ENCODE measurements at regions not wholly inside any gene's neighbourhood (a gene's known extent, or its start where the extent isn't known, plus 50 kb on each side); places are given as distances from the start of the nearest gene placed in this dataset.

DNA sequence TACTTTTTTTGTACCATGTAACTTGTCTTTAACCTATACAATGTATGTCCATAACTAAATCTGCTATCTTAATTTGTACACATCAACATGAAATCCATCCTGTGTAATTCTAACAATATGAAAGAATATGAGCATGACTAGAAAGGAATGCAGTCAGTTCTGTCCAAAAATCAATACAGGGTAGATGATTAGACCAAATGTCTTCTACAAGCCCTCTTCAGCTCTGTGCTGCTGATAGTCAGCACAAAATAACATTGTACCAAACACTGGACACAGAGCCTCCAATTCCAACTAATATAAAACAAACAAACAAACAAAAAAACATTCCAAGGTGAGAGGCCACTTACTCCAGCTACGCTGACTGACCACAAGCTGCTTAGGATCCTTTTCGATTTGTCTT is 301.4 kb upstream of the IRAK1BP1 start:
- Histone ChIP-seq H3K27me3 (ENCODE audit: control insufficient read depth in 1 of 2, insufficient read depth in 2 of 2, low read length in 2 of 2) (no peaks in the 10 kb centered on the region; a peak in 1 of 5 replicates), H3K36me3 (replicated peaks in 1 of 2; ENCODE audit: control insufficient read depth in 1 of 2, insufficient read depth in 2 of 2, low read length in 2 of 2) (no peaks in the 10 kb centered on the region), H2AFZ (ENCODE audit: low read length) (no peak overlapping the region), H3K4me1 (ENCODE audit: insufficient read depth, low read length) (no peaks in the 10 kb centered on the region), H3K27ac (ENCODE audit: extremely low read length, insufficient read depth, low read length) (no peak overlapping the region), H4K20me1 (ENCODE audit: insufficient read depth, low read length) (no peaks in the 10 kb centered on the region), H3K9ac (ENCODE audit: insufficient read depth, low read depth, low read length) (no peak overlapping the region), H3K79me2 (ENCODE audit: insufficient read depth, low read length) (no peaks in the 10 kb centered on the region), H3K4me3 (replicated peaks in 1 of 3; ENCODE audit: insufficient read depth in 1 of 3, low read depth in 2 of 3, low read length in 3 of 3) (no peak overlapping the region), H3K9me3 (ENCODE audit: low read length) (peaks cover 14% of the 10 kb centered on the region), H3K4me2 (ENCODE audit: low read depth, low read length) (no peak overlapping the region)
- ATAC-seq = no peak
- DNase-seq (ENCODE audit: low spot score) = no peak
- in situ Hi-C loops (cut with HindIII; ENCODE audit: extremely low pct_ligation_motif_present, low pct_unique_long_range_greater_than_20kb) (no loop called here), intact Hi-C loops (cut with micrococcal nuclease; ENCODE audit: unreplicated experiment) (no loop called here)
- no TSS peak for BruUV-seq (replicated peaks)
- ChIA-PET CTCF (ENCODE audit: low intra/inter-chr PET ratio, low total read pairs) (no interaction called here), POLR2A (no interaction called here)
- WGBS (ENCODE audit: low lambda C conversion rate) = 5% methylated on average over 2 of the region's 2 CpGs
- no peak for FAIRE-seq
- TF ChIP-seq GFI1 (CRISPR knock-in tag; IDR thresholded peaks at IDR 0.05; ENCODE audit: borderline replicate concordance) (no peak), ZNF235 (CRISPR knock-in tag; IDR thresholded peaks at IDR 0.05; ENCODE audit: borderline replicate concordance) (no peak), STAT5B (CRISPR knock-in tag; IDR thresholded peaks at IDR 0.05) (no peak), PITX1 (CRISPR knock-in tag; IDR thresholded peaks at IDR 0.05) (no peak), TARDBP (CRISPR knock-in tag; IDR thresholded peaks at IDR 0.05) (no peak), ZBTB7A (CRISPR knock-in tag; IDR thresholded peaks at IDR 0.05) (no peak), DPF2 (CRISPR knock-in tag; IDR thresholded peaks at IDR 0.05; ENCODE audit: borderline replicate concordance, low read depth) (no peak), ZSCAN31 (CRISPR knock-in tag; IDR thresholded peaks at IDR 0.05; ENCODE audit: low read depth) (no peak), ZNF737 (CRISPR knock-in tag; IDR thresholded peaks at IDR 0.05; ENCODE audit: borderline replicate concordance) (no peak), ZNF816 (CRISPR knock-in tag; IDR thresholded peaks at IDR 0.05; ENCODE audit: borderline replicate concordance) (no peak), LCORL (IDR thresholded peaks at IDR 0.05) (no peak), LCORL (CRISPR knock-in tag; IDR thresholded peaks at IDR 0.05) (no peak), ZNF790 (CRISPR knock-in tag; IDR thresholded peaks at IDR 0.05; ENCODE audit: borderline replicate concordance) (no peak)
- TF ChIP-seq, protein P1, sequence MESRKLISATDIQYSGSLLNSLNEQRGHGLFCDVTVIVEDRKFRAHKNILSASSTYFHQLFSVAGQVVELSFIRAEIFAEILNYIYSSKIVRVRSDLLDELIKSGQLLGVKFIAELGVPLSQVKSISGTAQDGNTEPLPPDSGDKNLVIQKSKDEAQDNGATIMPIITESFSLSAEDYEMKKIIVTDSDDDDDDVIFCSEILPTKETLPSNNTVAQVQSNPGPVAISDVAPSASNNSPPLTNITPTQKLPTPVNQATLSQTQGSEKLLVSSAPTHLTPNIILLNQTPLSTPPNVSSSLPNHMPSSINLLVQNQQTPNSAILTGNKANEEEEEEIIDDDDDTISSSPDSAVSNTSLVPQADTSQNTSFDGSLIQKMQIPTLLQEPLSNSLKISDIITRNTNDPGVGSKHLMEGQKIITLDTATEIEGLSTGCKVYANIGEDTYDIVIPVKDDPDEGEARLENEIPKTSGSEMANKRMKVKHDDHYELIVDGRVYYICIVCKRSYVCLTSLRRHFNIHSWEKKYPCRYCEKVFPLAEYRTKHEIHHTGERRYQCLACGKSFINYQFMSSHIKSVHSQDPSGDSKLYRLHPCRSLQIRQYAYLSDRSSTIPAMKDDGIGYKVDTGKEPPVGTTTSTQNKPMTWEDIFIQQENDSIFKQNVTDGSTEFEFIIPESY (CRISPR knock-in tag; IDR thresholded peaks at IDR 0.05) = no peak
